ENCODE measurements at regions not wholly inside any gene's neighbourhood (a gene's known extent, or its start where the extent isn't known, plus 50 kb on each side); places are given as distances from the start of the nearest gene placed in this dataset.
A peak's percentile ranks its signal among the peaks of the same experiment; 100 is the strongest.

DNA sequence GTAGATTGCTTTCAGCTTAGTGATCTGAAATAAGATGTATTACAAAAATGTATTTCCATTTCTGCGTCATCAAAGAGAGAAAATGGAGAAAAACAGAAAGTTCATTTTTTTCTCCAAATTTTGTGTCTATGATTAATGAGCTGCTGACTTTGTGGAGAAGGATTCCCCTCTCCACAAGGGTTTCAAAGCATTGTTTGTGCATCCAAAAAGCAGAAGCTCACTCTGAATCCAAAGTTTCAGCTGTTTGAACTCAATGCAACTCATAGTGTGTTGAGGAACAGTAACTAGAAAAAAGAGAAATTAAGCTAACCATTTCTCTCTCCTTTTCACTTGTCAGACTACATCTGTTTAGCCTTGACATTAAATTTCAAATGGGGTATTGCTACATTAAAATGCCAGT is 62.9 kb upstream of the SLC7A11 start:
- no peak for DNase-seq

DNA sequence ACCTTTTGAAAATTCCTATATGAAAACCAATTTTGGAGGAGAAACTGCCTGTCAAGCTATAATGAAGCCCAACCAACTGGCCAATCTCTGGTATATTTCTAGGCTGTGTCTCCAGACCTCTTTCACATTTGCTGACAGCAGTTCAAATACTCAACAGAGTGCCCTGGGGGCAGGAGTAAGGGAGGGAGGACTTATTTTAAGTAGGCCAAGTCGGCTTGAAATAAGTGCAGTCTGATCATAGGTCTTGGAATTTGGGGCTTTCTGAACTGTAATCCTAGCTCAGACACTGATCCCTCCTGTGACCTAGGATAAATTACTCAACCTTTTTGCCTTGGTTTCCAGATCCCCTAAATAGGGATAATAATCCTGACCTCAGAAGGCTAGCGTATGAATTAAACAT is 59.4 kb upstream of the SLC7A11 start:
- DNase-seq = peak; percentile 37

GRCh38 chr4:138300616-138301015 is 58.5 kb upstream of the SLC7A11 start:
- DNase-seq = no peak

DNA sequence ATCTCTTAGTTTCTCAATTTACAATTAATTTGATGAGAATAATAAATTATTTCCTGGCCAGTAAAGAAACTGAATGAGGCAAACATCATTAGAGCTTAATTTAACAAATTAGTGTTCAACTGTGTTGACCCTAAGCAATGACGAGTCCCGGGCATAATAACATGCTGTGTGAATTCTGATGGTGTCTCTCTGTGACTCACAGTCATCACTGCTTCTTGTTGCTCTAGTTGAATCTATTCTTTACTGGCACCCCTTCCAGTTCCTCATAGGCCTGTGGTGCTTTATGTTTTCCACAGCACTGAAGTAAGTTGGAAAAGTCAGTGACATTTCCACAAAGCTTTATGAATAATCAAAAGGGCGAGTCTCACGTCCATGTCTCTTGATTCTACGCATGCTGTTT is 57.7 kb upstream of the SLC7A11 start:
- DNase-seq = no peak

- no peak for DNase-seq
These were observed 56.7 kb upstream of the SLC7A11 start for GRCh38 chr4:138298866-138299265.

GRCh38 chr4:138298431-138298830 is 56.3 kb upstream of the SLC7A11 start:
- DNase-seq = no peak

- peak; percentile 27 for DNase-seq
These were observed 55.7 kb upstream of the SLC7A11 start for GRCh38 chr4:138297743-138298405.

DNA sequence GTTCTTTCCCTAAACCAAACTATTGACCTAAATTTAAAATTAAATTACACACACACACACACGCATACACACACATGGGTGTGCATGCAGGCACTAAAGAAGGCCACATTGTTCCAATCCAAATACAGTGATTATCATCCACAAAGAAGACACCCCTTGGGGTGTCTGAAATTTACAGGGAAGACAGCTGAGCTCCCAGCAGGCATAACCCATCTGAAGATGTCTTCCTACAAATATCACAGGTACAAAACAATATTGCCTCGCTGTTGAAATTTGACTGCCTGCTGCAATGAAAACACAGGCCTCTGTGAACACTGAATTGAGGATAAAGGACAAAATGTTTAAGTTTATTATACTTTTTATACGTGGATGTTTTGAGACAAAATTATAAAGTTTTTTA is 50.2 kb upstream of the SLC7A11 start:
- no peak for DNase-seq
